ENCODE measurements at regions not wholly inside any gene's neighbourhood (a gene's known extent, or its start where the extent isn't known, plus 50 kb on each side); places are given as distances from the start of the nearest gene placed in this dataset.
"Not testable (repeated sequence)": the region's sequence is repeated elsewhere in the genome, so short reads cannot be mapped to it uniquely, and the experiment has no call there.

DNA sequence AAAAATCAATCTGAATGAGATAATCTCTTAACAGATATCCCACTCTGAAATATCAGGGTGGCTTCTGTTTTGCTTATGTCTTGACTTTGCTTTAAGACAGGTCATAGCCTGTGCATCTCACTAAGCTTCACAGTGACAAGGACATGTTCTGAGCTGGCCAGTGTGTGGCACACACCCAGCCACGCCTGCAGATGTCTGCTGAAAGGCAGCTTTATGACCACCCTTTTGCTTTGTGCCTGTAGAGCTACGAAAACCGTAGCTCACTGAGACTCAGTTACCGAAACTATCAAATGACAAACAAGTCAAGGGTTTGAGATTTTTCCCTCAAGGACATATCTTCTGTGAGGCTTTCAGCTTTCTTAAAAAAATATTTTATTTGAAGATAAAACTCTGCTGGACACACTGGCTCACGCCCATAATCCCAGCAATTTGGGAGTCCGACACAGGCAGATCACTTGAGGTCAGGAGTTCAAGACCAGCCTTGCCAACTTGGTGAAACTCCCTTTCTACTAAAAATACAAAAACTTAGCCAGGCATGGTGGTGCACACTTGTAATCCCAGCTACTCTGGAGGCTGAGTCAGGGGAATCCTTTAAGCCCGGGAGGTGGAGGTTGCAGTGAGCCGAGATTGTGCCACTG, 233.2 kb downstream of the SPATA31A1 start:
- no peak for DNase-seq (ENCODE audit: low read depth)
- no peak overlapping the region for H3K4me3 ChIP-seq (ENCODE audit: low read length)
- TF ChIP-seq, protein P1, sequence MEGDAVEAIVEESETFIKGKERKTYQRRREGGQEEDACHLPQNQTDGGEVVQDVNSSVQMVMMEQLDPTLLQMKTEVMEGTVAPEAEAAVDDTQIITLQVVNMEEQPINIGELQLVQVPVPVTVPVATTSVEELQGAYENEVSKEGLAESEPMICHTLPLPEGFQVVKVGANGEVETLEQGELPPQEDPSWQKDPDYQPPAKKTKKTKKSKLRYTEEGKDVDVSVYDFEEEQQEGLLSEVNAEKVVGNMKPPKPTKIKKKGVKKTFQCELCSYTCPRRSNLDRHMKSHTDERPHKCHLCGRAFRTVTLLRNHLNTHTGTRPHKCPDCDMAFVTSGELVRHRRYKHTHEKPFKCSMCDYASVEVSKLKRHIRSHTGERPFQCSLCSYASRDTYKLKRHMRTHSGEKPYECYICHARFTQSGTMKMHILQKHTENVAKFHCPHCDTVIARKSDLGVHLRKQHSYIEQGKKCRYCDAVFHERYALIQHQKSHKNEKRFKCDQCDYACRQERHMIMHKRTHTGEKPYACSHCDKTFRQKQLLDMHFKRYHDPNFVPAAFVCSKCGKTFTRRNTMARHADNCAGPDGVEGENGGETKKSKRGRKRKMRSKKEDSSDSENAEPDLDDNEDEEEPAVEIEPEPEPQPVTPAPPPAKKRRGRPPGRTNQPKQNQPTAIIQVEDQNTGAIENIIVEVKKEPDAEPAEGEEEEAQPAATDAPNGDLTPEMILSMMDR (conservative IDR thresholded peaks at IDR 0.05; ENCODE audit: low read depth, low read length), result no peak

DNA sequence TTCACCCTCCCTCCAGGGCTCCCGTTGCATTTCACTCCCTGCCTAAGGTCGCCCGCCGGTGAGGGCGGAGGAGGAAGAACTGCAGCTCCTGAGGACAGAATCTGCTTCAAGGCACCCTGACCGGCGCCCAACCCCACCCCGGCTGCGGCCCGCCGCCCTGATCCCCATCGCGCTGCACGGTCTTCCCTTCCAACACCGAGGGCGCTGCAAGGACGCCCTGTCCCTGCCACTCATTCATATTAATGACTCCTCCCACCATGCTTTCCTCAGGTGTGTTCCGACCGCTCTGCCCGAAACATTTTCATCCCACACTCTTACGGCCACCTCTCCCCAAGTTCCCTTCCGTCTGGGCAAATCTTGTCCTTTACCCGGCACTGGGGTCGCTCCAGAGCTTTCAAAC, 248.6 kb downstream of the SPATA31A1 start:
- not testable (repeated sequence) for DNase-seq (ENCODE audit: low read depth); H3K4me3 ChIP-seq (ENCODE audit: low read length)

- DNase-seq (ENCODE audit: low read depth), result not testable (repeated sequence)
These were observed 256.2 kb downstream of the SPATA31A1 start for GRCh38 chr9:39611449-39612231.

DNA sequence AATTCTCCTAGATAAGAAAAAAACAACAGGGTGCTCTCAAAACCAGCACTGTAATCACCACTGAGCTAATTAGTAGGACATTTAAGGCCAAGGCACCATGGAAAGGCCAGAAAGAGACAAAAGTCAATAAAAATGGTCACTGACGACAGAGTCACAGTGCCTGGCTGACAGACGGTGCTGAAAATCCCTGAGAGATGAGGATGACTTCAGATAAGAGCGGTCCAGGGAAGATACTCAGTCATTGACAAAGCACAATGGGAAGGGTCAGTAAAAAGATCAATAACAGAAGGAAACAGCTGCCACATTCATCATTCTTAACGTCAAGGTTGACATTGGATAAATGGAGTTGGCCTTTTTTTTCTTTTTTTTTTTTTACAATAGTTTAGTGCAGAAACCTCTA, 261.0 kb downstream of the SPATA31A1 start:
- DNase-seq (ENCODE audit: low read depth); H3K4me3 ChIP-seq (ENCODE audit: low read length): not testable (repeated sequence)

More at GRCh38 chr9:39611449-39612231, 256.2 kb downstream of the SPATA31A1 start:
- H3K4me3 ChIP-seq (ENCODE audit: low read length), result not testable (repeated sequence)

DNA sequence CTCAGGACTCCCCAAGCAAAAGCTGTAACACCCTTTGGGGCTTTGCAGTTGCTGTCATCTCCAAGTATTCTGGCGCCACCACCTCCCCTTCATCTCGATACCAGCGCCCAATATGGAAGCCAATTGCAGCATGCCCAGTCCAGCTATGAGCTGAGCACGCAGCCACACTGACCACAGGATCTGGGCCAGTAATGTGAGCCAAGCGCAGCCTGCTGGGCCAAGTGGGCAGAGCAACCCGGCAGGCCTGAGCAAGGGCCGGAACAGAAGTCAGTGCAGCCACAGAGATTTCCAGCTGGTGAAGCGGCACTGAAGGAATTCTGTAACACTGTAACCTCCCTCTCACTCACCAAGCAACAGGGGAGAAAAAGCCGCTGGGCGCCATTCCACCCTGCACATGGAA, 268.6 kb downstream of the SPATA31A1 start:
- H3K4me3 ChIP-seq (ENCODE audit: low read length); DNase-seq (ENCODE audit: low read depth): not testable (repeated sequence)

- not testable (repeated sequence) for DNase-seq (ENCODE audit: low read depth); H3K4me3 ChIP-seq (ENCODE audit: low read length)
These were observed 276.6 kb downstream of the SPATA31A1 start for GRCh38 chr9:39632071-39632470.

GRCh38 chr9:39649029-39649428, 293.6 kb downstream of the SPATA31A1 start:
- not testable (repeated sequence) for H3K4me3 ChIP-seq (ENCODE audit: low read length); DNase-seq (ENCODE audit: low read depth)

DNA sequence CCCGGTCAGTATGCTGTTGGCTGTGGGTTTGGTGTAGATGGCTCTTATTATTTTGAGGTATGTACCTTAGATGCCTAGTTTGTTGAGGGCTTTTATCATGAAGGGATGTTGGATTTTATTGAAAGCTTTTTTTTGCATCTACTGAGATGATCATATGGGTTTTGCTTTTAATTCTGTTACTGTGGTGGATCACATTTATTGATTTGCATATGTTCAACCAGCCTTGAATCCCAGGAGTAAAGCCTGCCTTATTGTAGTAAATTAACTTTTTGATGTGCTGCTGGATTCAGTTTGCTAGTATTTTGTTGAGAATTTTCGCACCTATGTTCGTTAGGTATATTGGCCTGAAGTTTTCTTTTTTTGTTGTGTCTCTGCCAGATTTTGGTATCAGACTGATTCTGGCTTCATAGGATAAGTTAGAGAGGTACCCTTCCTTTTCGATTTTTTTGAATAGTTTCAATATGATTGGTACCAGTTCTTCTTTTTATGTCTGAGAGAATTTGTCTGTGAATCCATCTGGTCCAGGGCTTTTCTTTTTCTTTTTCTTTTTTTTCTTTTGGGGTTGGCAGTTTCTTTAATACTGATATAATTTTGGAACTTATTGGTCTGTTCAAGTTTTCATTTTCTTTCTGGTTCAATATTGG, 301.6 kb downstream of the SPATA31A1 start:
- DNase-seq (ENCODE audit: low read depth); H3K4me3 ChIP-seq (ENCODE audit: low read length): not testable (repeated sequence)

GRCh38 chr9:39663020-39663419, 307.6 kb downstream of the SPATA31A1 start:
- H3K4me3 ChIP-seq (ENCODE audit: low read length); DNase-seq (ENCODE audit: low read depth): not testable (repeated sequence)

DNA sequence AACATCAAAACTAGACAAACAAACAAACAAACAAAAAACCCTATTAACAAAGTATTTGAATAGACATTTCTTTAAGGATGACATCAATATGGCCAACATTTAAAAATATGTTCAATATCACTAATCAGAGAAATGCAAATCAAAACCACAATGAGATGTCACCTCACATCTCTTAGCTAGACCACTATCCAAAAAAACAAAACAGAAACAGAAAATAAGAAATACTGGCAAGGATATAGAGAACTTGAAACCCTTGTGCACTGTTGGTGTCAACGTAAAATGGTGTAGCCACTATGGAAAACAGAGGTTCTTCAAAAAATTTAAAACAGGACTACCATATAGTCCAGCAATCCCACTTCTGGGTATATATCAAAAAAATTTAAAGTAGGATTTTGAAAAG, 308.2 kb downstream of the SPATA31A1 start:
- not testable (repeated sequence) for DNase-seq (ENCODE audit: low read depth); H3K4me3 ChIP-seq (ENCODE audit: low read length)

DNA sequence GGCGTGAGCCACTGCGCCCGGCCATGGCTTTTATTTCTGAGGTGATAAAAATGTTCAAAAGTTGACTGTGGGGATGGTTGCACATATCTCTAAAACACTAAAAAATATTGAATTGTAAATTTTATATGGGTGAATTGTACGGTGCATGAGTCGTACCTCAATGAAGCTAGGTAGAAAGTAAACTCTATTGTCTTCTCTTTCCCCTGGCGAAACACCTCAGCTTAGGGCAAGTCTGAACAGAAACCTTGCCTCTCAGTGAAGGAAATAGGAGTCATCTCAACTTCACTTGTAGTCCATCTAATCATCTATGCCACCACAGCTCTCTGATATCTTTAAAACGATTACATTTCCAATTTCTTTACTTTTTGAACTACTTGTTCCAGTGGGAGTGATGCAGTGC, 309.6 kb downstream of the SPATA31A1 start:
- not testable (repeated sequence) for DNase-seq (ENCODE audit: low read depth); H3K4me3 ChIP-seq (ENCODE audit: low read length)

DNA sequence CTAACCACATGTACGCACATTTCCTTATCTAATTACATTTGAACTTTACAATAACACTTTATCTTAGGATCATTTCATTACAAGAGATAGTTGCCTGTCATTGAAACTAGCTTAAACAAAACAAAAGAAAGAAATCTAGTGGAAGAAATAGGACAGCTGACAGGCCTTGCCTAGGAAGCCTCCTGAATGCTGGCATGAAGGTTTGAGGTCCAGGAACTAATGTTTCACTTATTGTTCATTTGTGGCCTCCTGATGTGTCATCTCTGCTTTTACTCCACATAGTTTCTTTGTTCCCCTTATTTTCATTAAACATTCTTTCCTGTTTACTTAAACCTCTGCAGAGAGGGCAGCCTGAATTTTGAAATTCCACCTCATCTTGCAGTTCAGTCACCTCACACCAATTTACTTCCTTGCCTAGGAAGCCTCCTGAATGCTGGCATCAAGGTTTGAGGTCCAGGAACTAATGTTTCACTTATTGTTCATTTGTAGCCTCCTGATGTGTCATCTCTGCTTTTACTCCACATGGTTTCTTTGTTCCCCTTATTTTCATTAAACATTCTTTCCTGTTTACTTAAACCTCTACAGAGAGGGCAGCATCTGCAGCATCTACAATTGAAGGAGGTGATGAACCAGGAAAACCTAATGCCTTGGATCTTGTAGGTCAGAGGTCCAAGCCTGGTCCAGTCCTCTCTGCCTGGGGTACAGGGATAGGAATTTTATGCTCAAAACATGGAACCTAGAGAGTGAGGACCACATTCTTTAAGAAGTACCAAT, 319.2 kb downstream of the SPATA31A1 start:
- not testable (repeated sequence) for DNase-seq (ENCODE audit: low read depth); H3K4me3 ChIP-seq (ENCODE audit: low read length)

DNA sequence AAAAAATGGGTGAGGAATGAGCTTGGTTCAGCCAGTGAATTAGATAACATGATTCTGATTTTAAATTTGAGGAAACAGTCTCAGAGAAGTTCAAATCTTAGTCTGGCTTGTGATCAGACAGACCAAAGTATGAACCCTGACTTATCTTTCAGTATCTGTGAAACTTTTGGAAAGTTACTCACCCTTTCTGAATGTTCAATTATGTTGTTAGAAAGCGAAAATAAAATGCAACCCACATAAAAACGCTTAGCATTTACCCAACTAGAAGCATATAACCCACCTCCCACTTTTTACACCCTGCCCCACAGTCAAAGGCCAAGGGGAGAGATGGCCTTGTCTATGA, 319.7 kb downstream of the SPATA31A1 start:
- DNase-seq (ENCODE audit: low read depth); H3K4me3 ChIP-seq (ENCODE audit: low read length): not testable (repeated sequence)

DNA sequence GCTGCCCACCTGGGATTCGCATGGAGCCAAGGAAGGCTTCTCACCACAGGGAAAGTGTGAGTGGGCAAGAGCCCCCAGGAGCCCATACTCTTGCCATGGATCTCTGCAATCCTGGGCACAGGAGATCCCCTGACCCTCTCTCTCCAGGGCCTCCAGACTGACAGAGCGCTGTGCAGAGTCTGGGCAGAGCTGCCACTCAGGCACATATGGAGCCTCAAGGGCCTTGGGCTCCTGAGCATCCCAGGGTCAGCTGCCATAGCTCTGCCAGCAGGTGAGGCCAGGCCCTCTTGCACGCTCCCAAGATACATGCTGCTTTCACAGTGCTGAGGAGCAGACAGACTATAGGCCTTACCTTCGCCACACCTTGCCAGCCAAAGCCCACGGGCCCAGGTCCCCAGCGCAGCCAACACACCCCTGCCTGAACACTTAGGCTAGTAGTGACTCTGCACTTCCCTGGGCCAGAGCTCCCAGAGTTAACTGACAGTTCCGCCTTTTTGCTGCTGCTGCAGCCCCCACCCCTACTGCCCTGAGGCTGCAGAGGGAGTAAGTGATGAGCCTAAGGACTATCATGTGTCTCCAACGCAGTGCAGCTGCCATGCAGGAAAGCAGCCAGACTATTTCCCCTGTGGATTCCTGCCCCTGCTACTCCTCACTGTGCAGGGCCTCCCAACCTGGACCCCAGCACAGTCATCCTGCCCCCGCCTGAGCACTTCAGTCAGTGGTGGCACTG, 323.2 kb downstream of the SPATA31A1 start:
- not testable (repeated sequence) for DNase-seq (ENCODE audit: low read depth); H3K4me3 ChIP-seq (ENCODE audit: low read length)

DNA sequence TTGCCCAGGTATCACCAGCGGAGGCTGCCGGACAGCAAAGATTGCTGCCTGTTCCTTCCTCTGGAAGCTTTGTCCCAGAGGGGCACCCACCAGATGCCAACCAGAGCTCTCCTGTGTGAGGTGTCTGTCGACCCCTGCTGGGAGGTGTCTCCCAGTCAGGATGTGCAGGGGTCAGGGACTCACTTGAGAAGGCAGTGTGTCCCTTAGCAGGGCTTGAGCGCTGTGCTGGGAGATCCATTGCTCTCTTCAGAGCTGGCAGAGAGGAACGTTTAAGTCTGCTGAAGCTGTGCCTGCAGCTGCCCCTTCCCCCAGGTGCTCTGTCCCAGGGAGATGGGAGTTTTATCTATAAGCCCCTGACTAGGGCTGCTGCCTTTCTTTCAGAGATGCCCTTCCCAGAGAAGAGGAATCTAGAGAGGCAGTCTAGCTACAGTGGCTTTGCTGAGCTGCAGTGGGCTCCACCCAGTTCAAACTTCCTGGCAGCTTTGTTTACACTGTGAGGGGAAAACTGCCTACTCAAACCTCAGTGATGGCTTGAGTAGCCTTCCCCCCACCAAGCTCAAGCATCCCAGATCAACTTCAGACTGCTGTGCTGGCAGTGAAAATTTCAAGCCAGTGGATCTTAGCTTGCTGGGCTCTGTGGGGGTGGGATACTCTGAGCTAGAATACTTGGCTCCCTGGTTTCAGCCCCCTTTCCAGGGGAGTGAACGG, 325.4 kb downstream of the SPATA31A1 start:
- not testable (repeated sequence) for H3K4me3 ChIP-seq (ENCODE audit: low read length); DNase-seq (ENCODE audit: low read depth)

- DNase-seq (ENCODE audit: low read depth); H3K4me3 ChIP-seq (ENCODE audit: low read length): not testable (repeated sequence)
These were observed 373.4 kb downstream of the SPATA31A1 start for GRCh38 chr9:39728862-39729261.

GRCh38 chr9:39744898-39745297, 389.4 kb downstream of the SPATA31A1 start:
- H3K4me3 ChIP-seq (ENCODE audit: low read length), result not testable (repeated sequence)

More at GRCh38 chr9:39744898-39745297, 389.4 kb downstream of the SPATA31A1 start:
- DNase-seq (ENCODE audit: low read depth), result not testable (repeated sequence)

Data from retinal pigment epithelial cell (primary cell).